Ovary (tissue), 7 donors: ENCODE measurements at regions not wholly inside any gene's neighbourhood (a gene's known extent, or its start where the extent isn't known, plus 50 kb on each side); places are given as distances from the start of the nearest gene placed in this dataset.

ENCODE experiments used
- DNase-seq, 5 donors: peaks; one replicate each; pipeline ENCODE4 v3.0.0-alpha.2; 2019 to 2020
- H3K27ac ChIP-seq, 2 donors: fragments of 200-600 bp; one replicate each; pipeline versions ENCODE4 v1.5.1 to v1.8.0; 2019 to 2022
- H3K27me3 ChIP-seq: fragments of 200-600 bp; one replicate; pipeline ENCODE4 v1.8.0; 2022
- H3K36me3 ChIP-seq: fragments of 200-600 bp; sonication (generic); one replicate; pipeline ENCODE4 v1.5.1; 2019
- H3K4me1 ChIP-seq: one replicate; pipeline ENCODE4 v1.8.1; 2013; ENCODE audit warnings: mild to moderate bottlenecking, moderate library complexity; ENCODE audit not compliant: insufficient read depth
- H3K4me3 ChIP-seq: fragments of 200-600 bp; sonication (generic); one replicate; pipeline ENCODE4 v1.5.1; 2017
- H3K9me3 ChIP-seq, 2 donors: fragments of 200-600 bp in 1 of 2; sonication (generic) in 1 of 2; one replicate each; pipeline versions ENCODE4 v1.5.1 to v1.8.1; 2013 to 2019; ENCODE audit warnings: mild to moderate bottlenecking in 1 of 2, moderate library complexity in 1 of 2
- CTCF ChIP-seq, 3 donors: fragments of 450-650 bp in 2 of 3; fragments of 200-600 bp in 1 of 3; IDR thresholded peaks; one replicate each; pipeline versions ENCODE4 v1.5.1 to v1.8.0; 2016 to 2022; ENCODE audit warnings: antibody characterized with exemption in 3 of 3, mild to moderate bottlenecking in 1 of 3
- EP300 ChIP-seq: sonication (generic); formaldehyde crosslinking; IDR thresholded peaks from one replicate; pipeline ENCODE4 v1.6.1; 2017; ENCODE audit warnings: antibody characterized with exemption
- POLR2A ChIP-seq: fragments of 450-650 bp; IDR thresholded peaks from one replicate; pipeline ENCODE4 v1.6.1; 2017; ENCODE audit warnings: antibody characterized with exemption, mild to moderate bottlenecking, moderate library complexity
- WGBS, 3 donors: extraction: QIAGEN DNeasy Blood & Tissue Kit in 1 of 3; methylation state at CpG; one replicate each; pipeline versions ENCODE4 v1.1.5 to v1.1.7; 2013 to 2017; 5-methylcytosine and 5-hydroxymethylcytosine counted together
- intact Hi-C, 4 donors: fragments of 100-400 bp; cut with DNase I; formaldehyde crosslinking; loops; one replicate each; pipeline versions ENCODE4 v1.11.0 to v1.15.1; 2022 to 2023
- donor health status: DM: no; HTN: no; CAD: no; lungs with moderate emphysema.
- donor health status: DM: no; HTN: no; CAD: no.
- donor health status: Bipolar disorder and iron deficiency.
- donor health status: DM: no; HTN: no; CAD: no.
- donor health status: DM: yes; HTN: yes; CAD: no.

- no peaks in the 10 kb centered on the region for H3K4me1 ChIP-seq
- no peak for TF ChIP-seq POLR2A
- TF ChIP-seq EP300: no peak
- TF ChIP-seq CTCF (IDR thresholded peaks at IDR 0.05): no peak
- no peak overlapping the region for H3K27ac ChIP-seq
- intact Hi-C loops: no loop called here
- H3K4me3 ChIP-seq: no peak overlapping the region
- H3K36me3 ChIP-seq: no peaks in the 10 kb centered on the region
- no peaks in the 10 kb centered on the region for H3K27me3 ChIP-seq
- no peak for DNase-seq
- H3K9me3 ChIP-seq: no peaks in the 10 kb centered on the region
- 80 to 87% (median 82%) methylated on average over 5 of the region's 5 CpGs for WGBS, 3 donors
These were observed 66.4 kb upstream of the ZNF608 start for GRCh38 chr5:124812771-124813358.

GRCh38 chr5:124816381-124816780 lies 69.9 kb upstream of the ZNF608 start:
- no peak for DNase-seq
- WGBS, 3 donors: 67 to 75% (median 67%) methylated on average over 7 of the region's 7 CpGs
- no peak overlapping the region for H3K4me3 ChIP-seq

GRCh38 chr5:124819201-124819600 lies 72.8 kb upstream of the ZNF608 start:
- no peak for DNase-seq
- intact Hi-C loops: no loop called here

More at GRCh38 chr5:124816381-124816780, 69.9 kb upstream of the ZNF608 start:
- Histone ChIP-seq H3K36me3 (no peaks in the 10 kb centered on the region), H3K4me1 (no peaks in the 10 kb centered on the region), H3K27me3 (no peaks in the 10 kb centered on the region), H3K27ac (no peak overlapping the region), H3K9me3 (no peaks in the 10 kb centered on the region)
- no peak for TF ChIP-seq EP300
- no peak for TF ChIP-seq POLR2A
- TF ChIP-seq CTCF (IDR thresholded peaks at IDR 0.05): no peak
- intact Hi-C loops: no loop called here

GRCh38 chr5:124822647-124823046 lies 76.2 kb upstream of the ZNF608 start:
- H3K9me3 ChIP-seq: no peaks in the 10 kb centered on the region
- no peaks in the 10 kb centered on the region for H3K36me3 ChIP-seq
- H3K27me3 ChIP-seq: no peaks in the 10 kb centered on the region
- no peaks in the 10 kb centered on the region for H3K4me1 ChIP-seq
- WGBS, 3 donors: 95 to 99% (median 97%) methylated on average over 2 of the region's 2 CpGs
- DNase-seq: no peak
- no peak overlapping the region for H3K4me3 ChIP-seq
- intact Hi-C loops: no loop called here
- TF ChIP-seq CTCF (IDR thresholded peaks at IDR 0.05) (no peak), POLR2A (no peak), EP300 (no peak)
- H3K27ac ChIP-seq: no peak overlapping the region

More at GRCh38 chr5:124819201-124819600, 72.8 kb upstream of the ZNF608 start:
- H3K36me3 ChIP-seq: no peaks in the 10 kb centered on the region
- H3K27me3 ChIP-seq: no peaks in the 10 kb centered on the region
- no peak overlapping the region for H3K4me3 ChIP-seq
- WGBS, 3 donors: 79 to 83% (median 82%) methylated on average over 3 of the region's 3 CpGs
- TF ChIP-seq CTCF (IDR thresholded peaks at IDR 0.05): no peak
- no peak overlapping the region for H3K27ac ChIP-seq
- no peaks in the 10 kb centered on the region for H3K4me1 ChIP-seq
- H3K9me3 ChIP-seq: no peaks in the 10 kb centered on the region
